GM20431 (cell line): ENCODE measurements at regions not wholly inside any gene's neighbourhood (a gene's known extent, or its start where the extent isn't known, plus 50 kb on each side); places are given as distances from the start of the nearest gene placed in this dataset.
"Not testable (repeated sequence)": the region's sequence is repeated elsewhere in the genome, so short reads cannot be mapped to it uniquely, and the experiment has no call there.

Experiments
- in situ Hi-C: fragments of 300-500 bp; cut with MseI, MboI; formaldehyde crosslinking; loops from one replicate; pipeline ENCODE4 v1.15.0; 2020; ENCODE audit warnings: low sequenced_read_pairs; ENCODE audit not compliant: unreplicated experiment

DNA sequence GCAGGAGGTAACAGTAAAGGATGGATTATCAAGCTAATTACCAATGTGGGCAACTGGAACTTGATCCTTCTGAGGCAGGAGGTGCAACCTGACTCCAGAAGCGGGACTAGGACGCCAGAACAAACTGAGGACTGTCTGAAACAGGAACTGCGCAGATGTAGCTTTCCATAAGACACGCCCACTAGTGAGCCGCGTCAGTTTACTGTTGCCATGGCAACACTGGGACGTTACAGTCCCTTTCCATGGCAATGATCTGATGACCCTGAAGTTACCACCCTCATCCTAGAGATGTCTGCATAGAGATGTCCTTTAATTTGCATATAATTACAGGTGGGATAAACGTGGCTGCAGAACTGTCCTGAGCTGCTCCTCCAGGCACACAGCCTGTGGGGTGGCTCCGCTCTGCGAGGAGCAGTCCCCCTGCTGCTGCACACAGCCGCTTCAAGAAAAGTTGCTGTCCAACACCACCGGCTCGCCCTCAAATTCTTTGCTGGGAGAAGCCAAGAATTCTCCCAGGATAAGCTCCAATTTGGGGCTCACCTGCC is 816.6 kb downstream of the UQCRFS1 start:
- in situ Hi-C loops = no loop called here

DNA sequence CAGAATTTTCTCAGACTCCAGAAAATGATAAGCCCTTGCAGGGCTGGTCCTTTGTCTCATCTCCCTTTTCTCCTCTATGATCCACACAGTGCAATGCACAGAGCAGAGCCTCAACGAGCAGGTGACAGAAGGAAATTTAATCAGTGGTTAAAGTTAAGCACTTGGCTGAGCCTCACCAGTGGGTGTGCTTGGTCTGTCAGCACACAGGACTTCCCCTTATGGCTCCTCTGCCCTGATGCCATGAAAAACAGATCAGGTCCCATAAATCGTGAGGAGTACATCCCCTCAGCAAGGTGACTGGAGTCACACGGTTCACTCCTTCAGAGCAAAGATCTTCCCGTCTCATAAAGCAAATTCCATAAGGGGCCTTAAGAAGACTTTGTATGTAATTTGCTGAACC is 818.2 kb downstream of the UQCRFS1 start:
- in situ Hi-C loops = no loop called here

DNA sequence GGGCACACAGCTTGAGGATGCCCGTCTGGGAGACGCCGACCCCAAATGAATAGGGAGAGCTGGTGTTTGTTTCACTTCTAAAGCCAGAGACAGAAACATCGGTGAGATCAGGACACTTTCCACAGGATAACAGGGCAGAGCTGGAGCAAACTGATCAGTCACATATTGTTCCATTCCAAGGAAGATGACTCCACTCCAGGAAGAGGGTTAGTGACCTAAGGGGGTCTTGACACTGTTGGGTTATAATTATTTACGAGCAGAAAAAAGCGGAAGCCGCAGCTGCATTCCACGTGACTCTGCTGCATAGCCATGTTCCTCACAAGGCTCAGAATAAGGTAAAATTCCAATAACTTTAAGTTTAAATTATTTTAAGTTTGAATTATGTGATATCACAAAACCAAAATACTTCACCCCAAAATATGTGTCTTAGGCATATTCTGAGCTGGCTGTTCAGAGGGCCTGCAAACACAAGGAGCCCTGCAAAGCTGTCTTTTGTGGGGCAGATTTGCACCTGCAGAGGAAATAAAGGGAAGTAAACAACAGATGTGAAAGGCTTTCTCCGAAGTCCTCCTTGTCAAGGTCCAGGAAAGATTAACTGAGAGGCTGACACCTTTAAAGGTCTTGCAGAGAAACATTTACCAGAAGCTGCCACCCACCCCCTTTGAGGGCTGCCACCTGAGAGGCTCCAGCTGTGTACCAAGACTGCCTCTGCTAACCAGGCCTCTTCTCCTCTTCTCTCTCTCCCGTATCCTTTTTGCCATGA is 819.2 kb downstream of the UQCRFS1 start:
- in situ Hi-C loops = no loop called here

DNA sequence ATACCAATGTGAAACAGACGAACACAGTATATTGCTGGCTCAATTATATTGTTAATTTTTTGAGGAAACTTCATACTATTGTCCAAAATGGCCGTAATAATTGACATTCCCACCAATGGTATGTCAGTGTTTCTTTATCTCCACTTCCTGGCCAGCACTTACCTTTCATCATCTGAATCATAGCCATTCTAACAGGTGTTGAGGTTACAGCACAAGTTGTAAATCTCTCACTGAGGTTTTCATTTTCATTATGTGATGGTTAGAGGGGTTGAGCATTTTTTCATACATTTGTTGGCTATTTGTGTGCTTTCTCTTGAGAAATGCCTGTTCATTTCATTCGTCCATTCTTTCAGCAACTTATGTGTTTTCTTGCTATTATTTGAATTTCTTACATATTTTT is 824.0 kb downstream of the UQCRFS1 start:
- in situ Hi-C loops = no loop called here

DNA sequence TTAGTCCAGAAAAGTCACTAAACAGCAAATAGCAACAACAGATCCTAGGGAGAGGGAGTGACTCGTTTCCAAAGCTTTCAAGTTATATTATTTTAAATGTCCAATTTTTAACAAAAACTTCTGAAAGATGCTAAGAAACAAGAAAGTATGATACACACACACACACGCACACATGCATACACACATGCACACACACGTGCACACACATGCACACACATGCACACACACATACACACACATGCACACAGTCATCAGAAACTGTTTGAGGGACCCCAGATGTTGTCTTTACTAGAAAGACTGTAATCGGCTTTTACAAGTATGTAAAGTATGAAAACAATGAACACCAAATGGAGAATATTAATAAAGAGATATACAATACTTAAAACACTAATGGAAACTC is 825.4 kb downstream of the UQCRFS1 start:
- in situ Hi-C loops = no loop called here

DNA sequence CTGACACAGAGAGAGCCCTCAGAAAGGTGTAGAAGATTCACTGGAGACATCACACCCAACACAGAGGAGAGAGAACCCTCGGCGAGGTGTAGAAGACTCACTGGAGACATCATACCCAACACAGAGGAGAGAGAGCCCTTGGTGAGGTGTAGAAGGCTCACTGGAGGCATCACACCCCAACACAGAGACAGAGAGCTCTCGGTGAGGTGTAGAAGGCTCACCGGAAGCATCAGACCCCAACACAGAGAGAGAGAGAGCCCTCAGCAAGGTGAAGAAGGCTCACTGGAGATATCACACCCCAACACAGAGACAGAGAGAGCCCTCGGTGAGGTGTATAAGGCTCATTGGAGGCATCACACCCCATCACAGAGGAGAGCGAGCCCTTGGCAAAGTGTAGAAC is 826.5 kb downstream of the UQCRFS1 start:
- in situ Hi-C loops = no loop called here

DNA sequence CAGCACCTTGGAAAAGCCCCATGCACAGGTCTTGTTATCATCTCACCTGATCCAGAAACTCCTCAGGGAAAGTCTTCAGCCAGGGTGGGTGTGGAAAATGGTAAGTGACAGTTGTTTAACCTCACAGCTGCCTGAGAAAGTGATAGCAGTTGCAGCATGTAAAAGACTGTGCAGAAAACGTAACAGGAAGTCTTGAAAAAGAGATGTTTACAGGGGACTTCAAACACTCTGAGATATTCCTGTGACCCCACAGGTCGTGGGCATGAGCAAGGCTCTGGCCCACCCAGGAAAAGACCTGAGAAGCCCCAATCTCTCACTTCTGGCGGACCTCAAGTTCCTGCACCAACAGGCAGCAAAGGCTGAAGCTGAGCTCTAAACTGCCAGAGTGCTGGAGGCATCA is 826.9 kb downstream of the UQCRFS1 start:
- in situ Hi-C loops = no loop called here

DNA sequence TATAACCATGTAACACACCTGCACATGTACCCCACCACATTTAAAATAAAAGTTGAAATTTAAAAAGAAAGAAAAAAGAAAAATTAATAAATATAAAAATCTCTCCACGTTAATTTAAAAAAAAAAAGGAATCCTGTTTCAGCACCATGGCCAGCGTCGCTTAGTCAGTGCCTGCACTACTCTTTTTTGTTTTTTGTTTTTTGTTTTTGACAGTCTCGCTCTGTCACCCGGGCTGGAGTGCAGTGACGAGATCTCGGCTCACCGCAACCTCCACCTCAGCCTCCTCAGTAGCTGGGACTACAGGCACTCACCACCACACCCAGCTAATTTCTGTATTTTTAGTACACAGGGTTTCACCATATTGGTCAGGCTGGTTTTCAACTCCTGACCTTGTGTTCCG is 835.9 kb downstream of the UQCRFS1 start:
- in situ Hi-C loops = no loop called here

DNA sequence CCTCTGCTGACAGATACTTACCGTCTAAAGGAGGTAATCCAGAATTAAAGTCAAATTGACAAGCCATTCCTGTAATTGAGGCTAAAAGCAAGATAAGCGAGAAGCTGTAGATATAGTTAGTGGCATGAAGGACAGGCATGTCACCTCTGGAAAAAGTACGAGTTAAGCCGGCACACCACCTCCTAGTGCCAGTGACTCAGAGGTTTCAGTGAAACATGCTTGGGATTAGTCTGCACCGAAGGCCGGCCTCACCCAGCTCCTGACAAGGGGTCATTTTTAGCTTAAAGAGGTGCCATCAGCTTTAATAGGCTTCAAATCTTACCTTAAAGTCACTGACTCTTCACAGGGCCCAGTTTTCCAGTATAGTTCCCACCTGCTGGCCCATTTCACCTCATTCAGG is 838.0 kb downstream of the UQCRFS1 start:
- in situ Hi-C loops = no loop called here

DNA sequence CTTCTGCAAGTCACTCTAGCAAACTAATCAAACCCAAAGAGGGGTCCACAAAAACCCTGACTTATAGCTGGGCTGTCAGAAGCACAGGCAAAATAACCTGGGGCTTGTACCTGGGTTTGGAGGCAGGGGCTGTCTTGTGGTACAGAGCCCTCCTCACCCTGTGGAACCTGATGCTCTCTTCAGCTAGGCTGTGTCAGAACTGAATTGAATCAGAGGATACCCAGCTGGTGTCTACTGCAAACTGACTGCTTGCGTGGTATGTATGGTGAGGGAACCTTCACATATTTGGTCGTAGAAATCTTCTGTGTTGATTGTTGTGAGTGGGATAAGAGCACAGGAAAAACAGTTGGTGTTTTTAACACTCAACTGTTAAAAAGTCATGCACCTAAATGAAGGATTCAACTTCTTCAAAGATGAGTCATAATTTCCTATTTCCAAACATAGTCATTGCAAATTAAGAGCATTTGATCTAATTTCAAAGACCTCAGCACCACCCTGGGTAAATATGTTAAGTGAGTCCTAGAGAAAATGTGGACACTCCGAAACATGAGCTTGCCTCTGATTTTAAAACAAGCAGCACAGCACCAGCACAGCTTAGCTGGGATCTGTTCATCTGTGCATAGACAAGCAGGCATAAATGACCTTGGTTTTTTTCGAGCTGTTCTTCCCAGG is 840.2 kb downstream of the UQCRFS1 start:
- in situ Hi-C loops = no loop called here

DNA sequence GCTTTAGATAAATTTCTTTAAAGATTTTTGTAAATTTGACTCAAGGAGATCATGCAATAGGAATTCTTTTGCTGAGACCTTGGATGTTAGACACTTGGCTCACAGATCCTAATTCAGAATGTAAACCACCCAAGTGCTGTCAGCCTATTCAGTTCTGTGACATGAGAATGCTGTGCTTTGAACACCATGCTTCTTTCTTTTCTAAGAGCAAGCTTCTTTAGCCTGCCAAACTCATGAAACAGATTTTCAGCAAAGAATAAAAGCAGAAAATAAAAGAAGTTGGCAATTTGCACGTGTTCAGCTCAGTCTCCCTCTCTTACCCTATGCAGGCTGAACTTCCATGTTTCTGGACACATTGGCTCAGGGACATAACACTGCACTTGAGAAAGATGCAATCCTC is 845.8 kb downstream of the UQCRFS1 start:
- in situ Hi-C loops = no loop called here

DNA sequence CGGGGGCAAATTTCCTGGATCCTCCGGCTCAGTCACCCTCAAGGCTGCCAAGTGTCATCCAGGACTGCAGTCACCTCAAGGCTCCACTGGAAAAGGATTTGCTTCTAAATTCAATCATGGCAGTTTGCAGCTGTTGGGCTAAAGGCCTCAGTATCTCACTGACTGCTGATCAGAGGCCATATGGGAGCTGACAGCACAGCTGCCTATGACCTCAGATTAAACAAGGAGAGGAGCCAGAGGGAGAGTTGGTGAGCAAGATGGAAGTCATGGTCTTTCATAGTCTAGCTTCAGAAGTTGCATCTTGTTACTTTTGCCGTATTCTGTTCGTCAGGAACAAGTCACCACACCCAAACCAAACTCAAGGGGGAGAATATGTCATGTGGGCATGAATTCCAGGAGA is 849.7 kb downstream of the UQCRFS1 start:
- in situ Hi-C loops = no loop called here

DNA sequence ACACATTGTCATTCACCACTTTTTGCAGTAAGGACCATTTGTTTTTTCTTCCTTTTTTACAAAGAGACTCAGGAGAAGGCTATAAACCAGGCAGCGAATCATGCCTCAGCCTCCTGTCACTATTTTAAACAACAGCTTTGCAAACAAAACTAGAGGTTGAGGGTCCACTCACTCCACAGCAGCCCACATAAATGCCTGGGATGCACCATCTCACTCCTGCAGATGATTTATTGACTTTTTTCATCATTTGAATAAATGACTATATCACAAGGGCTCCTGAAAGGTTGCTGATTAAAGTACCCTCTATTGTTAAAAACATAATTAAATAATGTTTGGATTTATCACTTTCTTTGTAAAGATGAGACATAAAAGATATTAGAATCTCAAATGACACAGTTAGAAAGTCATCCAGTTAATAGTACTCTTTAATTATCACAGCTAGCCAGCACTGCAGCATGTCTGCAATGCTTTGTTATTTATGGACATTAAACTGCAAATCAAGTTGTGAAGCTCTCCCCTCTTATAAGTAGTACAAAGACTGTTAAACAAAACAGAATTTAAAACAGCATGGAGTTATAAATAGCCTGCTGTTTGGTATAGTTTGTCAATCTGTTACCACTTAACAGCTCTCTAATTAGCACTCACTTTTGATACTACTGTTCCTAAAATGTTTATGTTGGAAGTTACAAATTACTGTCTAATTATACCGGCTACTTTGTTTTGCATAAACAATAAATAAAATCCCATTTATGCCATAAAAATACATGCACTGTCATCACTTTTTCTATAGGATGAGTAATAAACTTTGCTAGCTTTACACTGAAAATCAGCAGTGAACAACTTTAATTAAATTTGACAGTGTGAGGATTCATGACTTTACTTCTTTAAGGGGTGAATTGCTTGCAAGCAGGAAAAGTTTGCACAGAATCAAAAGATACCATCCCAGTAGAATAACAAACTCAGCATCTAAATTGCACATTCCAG is 853.2 kb downstream of the UQCRFS1 start:
- in situ Hi-C loops = no loop called here

DNA sequence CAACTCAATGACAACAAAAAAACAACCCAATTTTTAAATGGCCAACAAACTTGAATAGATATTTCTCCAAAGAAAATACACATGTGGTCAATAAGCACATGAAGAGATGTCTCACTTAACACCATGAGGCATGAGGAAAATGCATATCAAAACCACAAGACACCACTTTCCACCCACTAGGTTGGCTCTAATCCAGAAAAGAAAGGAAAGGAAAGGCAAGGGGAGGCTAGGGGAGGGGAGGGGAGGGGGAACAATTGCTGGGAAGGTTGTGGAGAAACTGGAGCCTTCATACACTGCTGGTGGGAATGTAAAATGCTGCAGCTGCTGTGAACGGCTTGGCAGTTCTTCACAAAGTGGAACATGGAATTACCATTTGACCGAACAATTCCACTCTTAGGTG is 854.3 kb downstream of the UQCRFS1 start:
- in situ Hi-C loops = no loop called here

DNA sequence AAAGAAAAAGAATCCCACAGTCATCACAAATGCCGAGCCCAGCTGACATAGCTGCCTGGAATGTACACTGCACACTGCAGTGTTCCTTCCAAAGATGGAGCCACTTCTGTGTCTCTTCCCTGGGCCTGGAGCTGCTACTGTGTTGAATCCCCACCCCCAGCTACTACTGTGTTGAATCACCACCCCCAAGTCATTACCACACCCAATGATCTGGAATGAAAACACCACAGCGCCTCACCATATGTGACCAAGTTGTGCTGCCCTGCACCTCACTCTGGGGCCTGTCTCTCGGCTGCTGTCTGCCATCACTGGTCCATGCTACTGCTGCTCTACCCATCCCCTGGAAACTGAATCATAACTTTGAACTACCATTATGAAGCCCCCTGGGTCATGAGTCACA is 861.2 kb downstream of the UQCRFS1 start:
- in situ Hi-C loops = no loop called here

DNA sequence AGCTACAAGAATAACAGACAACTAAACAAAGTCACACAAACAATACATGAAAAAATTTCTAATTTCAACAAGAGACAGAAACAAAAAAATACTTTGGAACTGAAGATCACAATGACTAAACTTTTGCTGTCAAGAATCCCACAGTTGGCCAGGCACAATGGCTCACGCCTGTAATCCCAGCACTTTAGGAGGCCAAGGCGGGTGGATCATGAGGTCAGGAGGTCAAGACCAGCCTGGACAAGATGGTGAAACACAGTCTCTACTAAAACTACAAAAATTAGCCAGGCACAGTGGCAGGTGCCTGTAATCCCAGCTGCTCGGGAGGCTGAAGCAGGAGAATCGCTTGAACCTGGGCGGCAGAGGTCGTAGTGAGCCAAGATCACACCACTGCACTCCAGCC is 861.6 kb downstream of the UQCRFS1 start:
- in situ Hi-C loops = not testable (repeated sequence)

DNA sequence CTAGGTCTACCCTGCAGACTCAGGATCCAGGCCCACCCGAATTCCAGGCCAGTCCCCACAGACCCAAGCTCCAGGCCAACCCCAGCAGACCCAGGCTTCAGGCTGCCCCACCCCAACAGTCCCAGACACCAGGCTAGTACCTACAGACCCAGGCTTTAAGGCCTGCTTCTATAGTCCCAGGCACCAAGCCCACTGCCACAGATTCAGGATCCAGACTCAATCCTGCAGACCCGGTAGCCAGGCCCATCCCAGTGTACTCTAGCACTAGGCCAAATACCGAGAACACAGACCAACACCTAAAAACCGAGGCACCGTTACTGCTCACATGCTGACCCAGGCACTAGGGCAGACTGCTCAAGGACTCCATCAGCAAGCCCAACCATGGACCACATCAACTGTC is 862.3 kb downstream of the UQCRFS1 start:
- in situ Hi-C loops = no loop called here

DNA sequence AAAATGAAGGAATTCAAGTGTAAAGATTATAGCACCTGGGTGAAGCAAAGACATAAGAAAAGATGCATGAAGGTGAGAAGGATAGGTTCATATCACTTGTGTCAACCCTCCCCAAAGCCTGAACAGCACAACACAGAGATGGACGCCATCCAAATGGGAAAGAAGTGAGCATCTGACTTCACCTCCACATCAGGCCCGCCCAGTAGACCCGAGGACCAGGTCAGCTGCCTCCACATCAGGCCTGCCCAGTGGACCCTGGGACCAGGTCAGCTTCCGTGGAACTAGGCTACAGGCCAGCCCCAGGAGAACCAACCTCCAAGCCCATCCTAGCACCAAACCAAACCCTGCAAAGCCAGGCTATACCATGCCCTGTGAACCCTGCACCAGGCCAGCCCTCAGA is 862.9 kb downstream of the UQCRFS1 start:
- in situ Hi-C loops = no loop called here

DNA sequence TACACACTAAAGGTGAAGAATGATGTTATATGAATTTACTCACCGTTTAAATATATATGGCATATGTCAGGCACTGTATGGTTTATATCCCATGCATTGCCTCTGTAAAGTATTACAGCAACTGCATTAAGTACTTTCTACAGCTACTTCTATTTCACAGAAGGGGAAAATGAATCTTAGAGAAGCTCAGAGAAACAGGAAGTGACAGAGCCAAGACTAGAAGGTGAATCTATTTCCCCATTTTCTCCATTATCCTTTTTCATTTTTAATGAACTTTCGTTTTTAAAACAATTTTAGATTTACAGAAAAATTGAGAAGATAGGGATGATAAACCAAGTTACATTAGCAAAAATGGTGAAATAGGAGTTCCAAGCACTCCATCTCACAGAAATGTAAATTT is 863.3 kb downstream of the UQCRFS1 start:
- in situ Hi-C loops = no loop called here

DNA sequence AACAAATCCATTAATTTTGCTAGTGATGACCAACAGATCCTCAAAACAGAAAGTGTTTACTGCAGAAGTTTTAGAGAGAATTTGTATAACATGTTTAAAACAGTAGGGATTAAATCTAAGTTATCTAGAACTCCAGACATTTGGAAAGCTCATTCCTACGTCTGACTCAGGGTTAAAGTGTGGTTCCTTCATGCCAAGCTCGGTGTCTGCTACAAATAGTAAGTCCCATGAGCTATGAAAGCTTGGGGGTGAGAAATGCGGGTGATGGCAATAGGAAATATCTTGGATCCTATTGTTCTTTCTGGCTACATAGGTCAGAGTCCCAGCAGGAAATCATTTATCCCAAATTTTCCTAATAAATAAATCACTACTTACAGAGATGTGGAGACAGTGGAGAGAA is 867.1 kb downstream of the UQCRFS1 start:
- in situ Hi-C loops = no loop called here
